ENCODE measurements at regions not wholly inside any gene's neighbourhood (a gene's known extent, or its start where the extent isn't known, plus 50 kb on each side); places are given as distances from the start of the nearest gene placed in this dataset.

GRCh38 chr14:84826294-84826693, 703.6 kb upstream of the FLRT2 start:
- TF ChIP-seq CTCF (IDR thresholded peaks at IDR 0.05; ENCODE audit: insufficient read depth in 1 of 2, low read depth in 1 of 2, low read length in 1 of 2, severe bottlenecking in 1 of 2, unreplicated experiment in 1 of 2) = no peak
- Histone ChIP-seq H3K36me3 (ENCODE audit: control insufficient read depth, insufficient read depth, low read length) (no peaks in the 10 kb centered on the region), H3K4me3 (ENCODE audit: low read depth, low read length) (no peak overlapping the region), H3K27me3 (replicated peaks; ENCODE audit: control insufficient read depth, insufficient read depth, low read length) (no peaks in the 10 kb centered on the region), H3K9me3 (no peaks in the 10 kb centered on the region), H3K4me1 (0 out of 2 replicates have a peak, but pooled peaks cover 3% of the 10 kb centered on the region)
- Mint-ChIP-seq H3K9me3 (ENCODE audit: unreplicated experiment) (no peaks in the 10 kb centered on the region), H3K4me1 (ENCODE audit: low read depth, unreplicated experiment) (no peaks in the 10 kb centered on the region), H3K27ac (ENCODE audit: unreplicated experiment) (no peak overlapping the region), H3K36me3 (ENCODE audit: insufficient read depth, unreplicated experiment) (no peaks in the 10 kb centered on the region), H3K4me3 (ENCODE audit: unreplicated experiment) (no peak overlapping the region), H3K27me3 (ENCODE audit: insufficient read depth, unreplicated experiment) (no peaks in the 10 kb centered on the region)
- ChIA-PET POLR2A (no interaction called here), CTCF (no interaction called here)
- intact Hi-C loops (cut with micrococcal nuclease; ENCODE audit: unreplicated experiment) = no loop called here
- DNase-seq = no peak
- no TSS peak for BruUV-seq (replicated peaks)

DNA sequence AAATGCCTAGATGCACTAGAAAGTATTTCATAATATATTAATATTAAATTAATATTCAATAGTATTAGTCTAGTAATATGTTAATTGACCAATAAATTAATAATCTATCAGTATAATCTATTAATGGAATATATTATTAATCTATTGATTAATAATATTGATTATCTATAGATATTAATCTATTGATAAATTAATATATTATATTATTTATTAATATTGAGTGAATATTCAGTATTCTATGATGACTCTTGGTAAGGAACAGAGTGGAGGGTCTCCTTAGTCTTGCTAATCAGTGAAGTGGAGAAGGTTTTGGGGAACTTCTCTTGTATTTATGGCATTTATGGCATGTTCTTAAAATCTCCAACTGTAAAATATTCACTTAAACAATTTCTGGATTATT, 679.3 kb upstream of the FLRT2 start:
- Histone ChIP-seq H3K27me3 (replicated peaks; ENCODE audit: control insufficient read depth, insufficient read depth, low read length) (no peaks in the 10 kb centered on the region), H3K4me1 (no peaks in the 10 kb centered on the region), H3K9me3 (no peaks in the 10 kb centered on the region), H3K36me3 (ENCODE audit: control insufficient read depth, insufficient read depth, low read length) (no peaks in the 10 kb centered on the region), H3K4me3 (ENCODE audit: low read depth, low read length) (no peak overlapping the region)
- Mint-ChIP-seq H3K4me1 (ENCODE audit: low read depth, unreplicated experiment) (no peaks in the 10 kb centered on the region), H3K9me3 (ENCODE audit: unreplicated experiment) (no peaks in the 10 kb centered on the region), H3K36me3 (ENCODE audit: insufficient read depth, unreplicated experiment) (no peaks in the 10 kb centered on the region), H3K4me3 (ENCODE audit: unreplicated experiment) (no peak overlapping the region), H3K27me3 (ENCODE audit: insufficient read depth, unreplicated experiment) (peaks cover 4% of the 10 kb centered on the region), H3K27ac (ENCODE audit: unreplicated experiment) (no peak overlapping the region)
- ChIA-PET CTCF (no interaction called here), POLR2A (no interaction called here)
- no peak for DNase-seq
- BruUV-seq (replicated peaks) = no TSS peak
- intact Hi-C loops (cut with micrococcal nuclease; ENCODE audit: unreplicated experiment) = no loop called here
- TF ChIP-seq CTCF (IDR thresholded peaks at IDR 0.05; ENCODE audit: insufficient read depth in 1 of 2, low read depth in 1 of 2, low read length in 1 of 2, severe bottlenecking in 1 of 2, unreplicated experiment in 1 of 2) = no peak

GRCh38 chr14:84856751-84857534, 673.0 kb upstream of the FLRT2 start:
- no peak overlapping the region for H3K27ac Mint-ChIP-seq (ENCODE audit: unreplicated experiment)
- H3K4me3 Mint-ChIP-seq (ENCODE audit: unreplicated experiment) = no peak overlapping the region
- intact Hi-C loops (cut with micrococcal nuclease; ENCODE audit: unreplicated experiment) = no loop called here
- TF ChIP-seq CTCF (IDR thresholded peaks at IDR 0.05; ENCODE audit: insufficient read depth in 1 of 2, low read depth in 1 of 2, low read length in 1 of 2, severe bottlenecking in 1 of 2, unreplicated experiment in 1 of 2) = no peak
- no peak overlapping the region for H3K4me3 ChIP-seq (ENCODE audit: low read depth, low read length)
- ChIA-PET CTCF (no interaction called here), POLR2A (no interaction called here)
- no TSS peak for BruUV-seq (replicated peaks)
- H3K4me1 ChIP-seq = no peaks in the 10 kb centered on the region
- H3K36me3 Mint-ChIP-seq (ENCODE audit: insufficient read depth, unreplicated experiment) = no peaks in the 10 kb centered on the region
- peaks cover 4% of the 10 kb centered on the region for H3K27me3 Mint-ChIP-seq (ENCODE audit: insufficient read depth, unreplicated experiment)
- H3K4me1 Mint-ChIP-seq (ENCODE audit: low read depth, unreplicated experiment) = no peaks in the 10 kb centered on the region
- H3K27me3 ChIP-seq (replicated peaks; ENCODE audit: control insufficient read depth, insufficient read depth, low read length) = no peaks in the 10 kb centered on the region
- H3K9me3 ChIP-seq = no peaks in the 10 kb centered on the region
- no peaks in the 10 kb centered on the region for H3K9me3 Mint-ChIP-seq (ENCODE audit: unreplicated experiment)
- H3K36me3 ChIP-seq (ENCODE audit: control insufficient read depth, insufficient read depth, low read length) = no peaks in the 10 kb centered on the region
- no peak for DNase-seq

Measured in Caco-2 (cell line).